Lung (tissue), 11 donors: ENCODE measurements at regions not wholly inside any gene's neighbourhood (a gene's known extent, or its start where the extent isn't known, plus 50 kb on each side); places are given as distances from the start of the nearest gene placed in this dataset.

Experiments
- ATAC-seq: fragments of 200-7000 bp; cut with Tn5 transposase; one replicate; pipeline ENCODE4 v1.9.1; 2020; ENCODE audit warnings: moderate number of reproducible peaks; ENCODE audit not compliant: insufficient read depth, low FRiP score
- DNase-seq, 3 donors: peaks; one replicate each; pipeline ENCODE4 v3.0.0-alpha.2; 2013 to 2017
- H3K27ac ChIP-seq, 2 donors: one replicate each; pipeline ENCODE4 v1.5.1; 2013; ENCODE audit warnings: mild to moderate bottlenecking in 2 of 2, moderate library complexity in 2 of 2, control low read depth in 1 of 2, inconsistent platforms in 1 of 2, low read depth in 1 of 2, low read length in 1 of 2
- H3K27me3 ChIP-seq, 3 donors: one replicate each; pipeline ENCODE4 v1.5.1; 2013; ENCODE audit warnings: low read length in 2 of 3; ENCODE audit not compliant: control insufficient read depth in 3 of 3, insufficient read depth in 3 of 3
- H3K36me3 ChIP-seq, 4 donors: one replicate each; pipeline ENCODE4 v1.5.1; 2013; ENCODE audit warnings: low read length in 4 of 4, mild to moderate bottlenecking in 1 of 4, moderate library complexity in 1 of 4; ENCODE audit not compliant: control insufficient read depth in 4 of 4, insufficient read depth in 4 of 4
- H3K4me1 ChIP-seq, 5 donors: one replicate each; pipeline ENCODE4 v1.5.1; 2013; ENCODE audit warnings: low read length in 5 of 5, mild to moderate bottlenecking in 2 of 5, moderate library complexity in 1 of 5; ENCODE audit not compliant: control insufficient read depth in 5 of 5, insufficient read depth in 5 of 5
- H3K4me3 ChIP-seq: one replicate; pipeline ENCODE4 v1.5.1; 2013; ENCODE audit warnings: mild to moderate bottlenecking, control low read depth, moderate library complexity
- H3K9ac ChIP-seq, 2 donors: one replicate each; pipeline ENCODE4 v1.5.1; 2013; ENCODE audit warnings: low read length in 2 of 2, control low read depth in 1 of 2; ENCODE audit not compliant: insufficient read depth in 1 of 2
- H3K9me3 ChIP-seq, 4 donors: one replicate each; pipeline ENCODE4 v1.5.1; 2013; ENCODE audit warnings: low read length in 3 of 4, mild to moderate bottlenecking in 1 of 4, moderate library complexity in 1 of 4; ENCODE audit not compliant: control insufficient read depth in 4 of 4, insufficient read depth in 3 of 4
- WGBS, 2 donors: extraction: QIAGEN DNeasy Blood & Tissue Kit; methylation state at CpG; one replicate each; pipeline ENCODE4 v1.1.7; 2013; 5-methylcytosine and 5-hydroxymethylcytosine counted together
- TF ChIP-seq, protein P1 (sequence below): IDR thresholded peaks from 2 replicates; pipeline ENCODE4 v1.5.1; 2012; ENCODE audit warnings: mild to moderate bottlenecking; ENCODE audit errors: control extremely low read depth, extremely low read depth
- donor health status: control.
- donor health status: control.
- donor health status: Bipolar disorder and iron deficiency.
- donor health status: healthy.
- donor health status: DM: yes; HTN: yes; CAD: no.

DNA sequence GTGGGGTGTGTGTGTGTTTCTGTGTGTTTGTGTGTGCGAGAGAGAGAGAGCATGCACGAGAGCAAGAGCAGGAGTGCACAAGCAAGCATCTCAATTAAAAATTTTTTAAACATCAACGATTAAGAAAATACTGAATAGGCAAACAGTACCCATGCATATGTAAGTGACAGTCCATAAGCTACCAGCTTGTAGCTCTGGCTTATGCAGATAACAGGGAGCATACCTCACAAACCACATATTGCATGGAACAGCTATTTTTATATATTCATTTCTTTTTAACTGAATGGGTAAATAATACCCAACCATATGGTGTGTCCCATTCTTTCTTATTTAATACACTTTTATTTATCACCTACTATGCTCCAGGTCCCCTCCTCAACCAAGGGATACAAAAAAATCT lies 234.5 kb downstream of the KBTBD8 start:
- H3K27me3 ChIP-seq, result peaks cover 0 to 9% (median 0%) of the 10 kb centered on the region in 3 donors
- no peak overlapping the region for H3K27ac ChIP-seq
- DNase-seq, result no peak
- no peaks in the 10 kb centered on the region for H3K36me3 ChIP-seq
- 89 to 96% methylated on average over 3 of the region's 3 CpGs for WGBS, 2 donors
- TF ChIP-seq, protein P1, sequence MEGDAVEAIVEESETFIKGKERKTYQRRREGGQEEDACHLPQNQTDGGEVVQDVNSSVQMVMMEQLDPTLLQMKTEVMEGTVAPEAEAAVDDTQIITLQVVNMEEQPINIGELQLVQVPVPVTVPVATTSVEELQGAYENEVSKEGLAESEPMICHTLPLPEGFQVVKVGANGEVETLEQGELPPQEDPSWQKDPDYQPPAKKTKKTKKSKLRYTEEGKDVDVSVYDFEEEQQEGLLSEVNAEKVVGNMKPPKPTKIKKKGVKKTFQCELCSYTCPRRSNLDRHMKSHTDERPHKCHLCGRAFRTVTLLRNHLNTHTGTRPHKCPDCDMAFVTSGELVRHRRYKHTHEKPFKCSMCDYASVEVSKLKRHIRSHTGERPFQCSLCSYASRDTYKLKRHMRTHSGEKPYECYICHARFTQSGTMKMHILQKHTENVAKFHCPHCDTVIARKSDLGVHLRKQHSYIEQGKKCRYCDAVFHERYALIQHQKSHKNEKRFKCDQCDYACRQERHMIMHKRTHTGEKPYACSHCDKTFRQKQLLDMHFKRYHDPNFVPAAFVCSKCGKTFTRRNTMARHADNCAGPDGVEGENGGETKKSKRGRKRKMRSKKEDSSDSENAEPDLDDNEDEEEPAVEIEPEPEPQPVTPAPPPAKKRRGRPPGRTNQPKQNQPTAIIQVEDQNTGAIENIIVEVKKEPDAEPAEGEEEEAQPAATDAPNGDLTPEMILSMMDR, result no peak
- no peak overlapping the region for H3K4me3 ChIP-seq
- no peaks in the 10 kb centered on the region for H3K9me3 ChIP-seq
- H3K4me1 ChIP-seq, result no peaks in the 10 kb centered on the region
- no peak overlapping the region for H3K9ac ChIP-seq
- no peak for ATAC-seq

DNA sequence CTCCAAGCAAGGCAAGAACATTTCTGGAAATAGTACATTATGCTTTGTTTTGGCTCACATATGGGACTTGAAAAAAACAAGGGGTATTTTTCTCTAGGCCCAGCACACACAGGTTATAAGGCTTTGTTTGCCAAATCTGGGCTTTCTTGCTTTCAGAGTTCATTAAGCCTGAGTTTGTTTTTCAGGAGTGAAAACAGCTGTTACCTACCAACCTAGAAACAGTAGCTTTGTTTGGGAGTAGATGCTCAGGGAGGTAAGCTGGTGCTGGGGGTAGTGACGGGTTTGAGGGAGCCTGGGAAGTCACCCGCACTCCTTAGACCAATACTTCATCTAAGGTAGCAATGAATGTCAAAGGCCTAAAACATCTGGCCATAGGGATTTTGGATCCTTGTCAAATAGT lies 241.2 kb downstream of the KBTBD8 start:
- H3K27ac ChIP-seq, result no peak overlapping the region
- H3K4me3 ChIP-seq, result no peak overlapping the region
- H3K27me3 ChIP-seq, result peaks cover 0 to 23% (median 3%) of the 10 kb centered on the region in 3 donors
- 88 to 93% methylated on average over 2 of the region's 2 CpGs for WGBS, 2 donors
- TF ChIP-seq, protein P1, result no peak
- H3K4me1 ChIP-seq, result peaks cover 0 to 4% (median 0%) of the 10 kb centered on the region in 5 donors
- ATAC-seq (no peak), DNase-seq (no peak)
- H3K36me3 ChIP-seq, result no peaks in the 10 kb centered on the region
- no peaks in the 10 kb centered on the region for H3K9me3 ChIP-seq
- no peak overlapping the region for H3K9ac ChIP-seq

DNA sequence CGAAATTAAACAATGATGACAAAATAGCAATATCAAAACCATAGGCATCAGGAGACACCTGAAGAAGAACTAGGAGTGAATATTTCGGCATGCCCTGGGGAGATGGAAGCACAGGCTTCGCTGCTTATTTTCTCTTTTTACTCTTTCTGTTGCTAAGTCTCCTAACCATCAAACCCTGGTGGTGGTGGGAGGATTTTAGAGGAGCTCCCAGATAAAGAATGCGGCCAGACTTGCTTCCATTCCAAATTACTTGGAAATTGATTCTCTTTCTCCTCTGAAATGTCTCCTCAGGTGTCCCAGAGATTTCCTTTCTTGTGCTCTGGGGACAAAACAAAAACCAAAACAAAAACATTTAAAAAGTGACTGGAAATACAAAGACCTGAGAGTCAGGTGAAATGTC lies 243.0 kb downstream of the KBTBD8 start:
- Histone ChIP-seq H3K27me3 (peaks cover 0 to 28% (median 3%) of the 10 kb centered on the region in 3 donors), H3K4me1 (peaks cover 0 to 4% (median 0%) of the 10 kb centered on the region in 5 donors), H3K9me3 (no peaks in the 10 kb centered on the region), H3K36me3 (no peaks in the 10 kb centered on the region), H3K9ac (no peak overlapping the region), H3K4me3 (no peak overlapping the region), H3K27ac (no peak overlapping the region)
- DNase-seq (no peak), ATAC-seq (no peak)
- TF ChIP-seq, protein P1, result no peak
- WGBS, 2 donors, result 82 to 93% methylated on average over 4 of the region's 4 CpGs

DNA sequence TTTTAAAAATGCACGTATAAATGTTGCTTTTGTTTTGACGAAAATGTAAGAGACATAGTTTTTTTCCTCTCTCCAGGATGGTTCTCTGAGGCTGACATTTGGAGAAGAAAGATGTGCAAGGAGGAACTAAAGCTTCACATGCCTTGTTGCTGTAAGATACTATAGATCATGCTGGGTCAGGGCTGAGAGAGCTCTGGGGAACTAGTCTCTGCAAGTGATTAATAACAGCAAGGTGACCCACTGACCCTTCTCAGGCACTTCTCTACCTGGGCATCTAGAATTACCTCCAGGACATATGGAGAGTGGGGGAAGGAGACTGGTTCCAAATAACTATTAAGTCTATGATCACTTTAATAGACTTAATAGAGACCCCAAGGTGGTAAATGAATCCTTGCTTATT lies 246.0 kb downstream of the KBTBD8 start:
- Histone ChIP-seq H3K9ac (no peak overlapping the region), H3K27me3 (peaks cover 0 to 28% (median 3%) of the 10 kb centered on the region in 3 donors), H3K27ac (no peak overlapping the region), H3K36me3 (no peaks in the 10 kb centered on the region), H3K4me1 (peaks cover 0 to 4% (median 0%) of the 10 kb centered on the region in 5 donors), H3K4me3 (no peak overlapping the region), H3K9me3 (peaks cover 0 to 2% (median 0%) of the 10 kb centered on the region in 4 donors)
- ATAC-seq (no peak), DNase-seq (no peak)
- WGBS, 2 donors, result 82 to 89% methylated on average over 2 of the region's 2 CpGs
- TF ChIP-seq, protein P1, result no peak
